Endodermal cell (in vitro differentiated cells): ENCODE measurements at regions not wholly inside any gene's neighbourhood (a gene's known extent, or its start where the extent isn't known, plus 50 kb on each side); places are given as distances from the start of the nearest gene placed in this dataset.
A peak's percentile ranks its signal among the peaks of the same experiment; 100 is the strongest.

Source experiments
- DNase-seq: peaks from one replicate; pipeline ENCODE4 v3.0.0-alpha.2; 2017
- H3K27ac ChIP-seq: 2 replicates; pipeline ENCODE4 v1.5.1; 2013; ENCODE audit warnings: mild to moderate bottlenecking, low read depth, low read length, moderate library complexity
- H3K27me3 ChIP-seq: 2 replicates; pipeline ENCODE4 v1.6.1; 2013; ENCODE audit warnings: mild to moderate bottlenecking, low read length, moderate library complexity; ENCODE audit not compliant: insufficient read depth, control insufficient read depth, poor library complexity, severe bottlenecking
- H3K36me3 ChIP-seq: 2 replicates; pipeline ENCODE4 v1.7.0; 2013; ENCODE audit warnings: mild to moderate bottlenecking, low read length, moderate library complexity; ENCODE audit not compliant: control insufficient read depth, insufficient read depth
- H3K4me1 ChIP-seq: one replicate; pipeline ENCODE4 v1.7.0; 2013; ENCODE audit warnings: low read length; ENCODE audit not compliant: control insufficient read depth, insufficient read depth
- H3K4me3 ChIP-seq: 2 replicates; pipeline ENCODE4 v1.5.1; 2013; ENCODE audit warnings: mild to moderate bottlenecking, low read length, moderate library complexity
- H3K9ac ChIP-seq: 2 replicates; pipeline ENCODE4 v1.6.1; 2013; ENCODE audit warnings: mild to moderate bottlenecking, low read length, moderate library complexity; ENCODE audit not compliant: poor library complexity, severe bottlenecking; ENCODE audit errors: extremely low read depth
- H3K9me3 ChIP-seq: 2 replicates; pipeline ENCODE4 v1.6.1; 2013; ENCODE audit warnings: mild to moderate bottlenecking, low read length, moderate library complexity; ENCODE audit not compliant: control insufficient read depth
- H3K27ac Mint-ChIP-seq: 2 replicates; pipeline ENCODE4 v1.8.0; 2020; ENCODE audit warnings: mixed read lengths
- H3K27me3 Mint-ChIP-seq: 2 replicates; pipeline ENCODE4 v1.8.0; 2021; ENCODE audit warnings: mild to moderate bottlenecking, mixed read lengths; ENCODE audit not compliant: insufficient read depth
- H3K36me3 Mint-ChIP-seq: 2 replicates; pipeline ENCODE4 v1.8.0; 2020; ENCODE audit warnings: low read depth, mixed read lengths
- H3K4me1 Mint-ChIP-seq: 2 replicates; pipeline ENCODE4 v1.8.0; 2020; ENCODE audit warnings: mixed read lengths
- H3K4me3 Mint-ChIP-seq: 2 replicates; pipeline ENCODE4 v1.8.0; 2020; ENCODE audit warnings: mild to moderate bottlenecking, moderate library complexity, mixed read lengths
- H3K9me3 Mint-ChIP-seq: 2 replicates; pipeline ENCODE4 v1.8.0; 2020; ENCODE audit warnings: mild to moderate bottlenecking, mixed read lengths
- WGBS, 2 experiments: methylation state at CpG; one replicate each; pipeline versions ENCODE4 v1.1.5 to v1.1.7; 2013; ENCODE audit warnings: missing lambda C conversion rate in 2 of 2, mixed read lengths in 1 of 2; ENCODE audit not compliant: insufficient coverage in 1 of 2, insufficient read length in 1 of 2; 5-methylcytosine and 5-hydroxymethylcytosine counted together
- TF ChIP-seq, protein P1 (sequence below): fragments of 200-600 bp; sonication (generic); conservative IDR thresholded peaks from 2 replicates; pipeline ENCODE4 v1.5.0; 2021; ENCODE audit warnings: antibody characterized with exemption, mild to moderate bottlenecking

GRCh38 chr17:74012465-74012864, 191.0 kb upstream of the RPL38 start:
- Mint-ChIP-seq H3K36me3 (no peaks in the 10 kb centered on the region), H3K4me3 (no peak overlapping the region), H3K4me1 (peaks cover 38% of the 10 kb centered on the region), H3K9me3 (no peaks in the 10 kb centered on the region), H3K27ac (no peak overlapping the region), H3K27me3 (peaks cover 11% of the 10 kb centered on the region)
- WGBS, 2 experiments: 85 to 94% methylated on average over 3 to 6 of the region's 6 CpGs
- no peaks in the 10 kb centered on the region for H3K27me3 ChIP-seq
- no peak overlapping the region for H3K4me3 ChIP-seq
- H3K36me3 ChIP-seq: no peaks in the 10 kb centered on the region
- no peak overlapping the region for H3K27ac ChIP-seq
- no peaks in the 10 kb centered on the region for H3K4me1 ChIP-seq
- TF ChIP-seq, protein P1, sequence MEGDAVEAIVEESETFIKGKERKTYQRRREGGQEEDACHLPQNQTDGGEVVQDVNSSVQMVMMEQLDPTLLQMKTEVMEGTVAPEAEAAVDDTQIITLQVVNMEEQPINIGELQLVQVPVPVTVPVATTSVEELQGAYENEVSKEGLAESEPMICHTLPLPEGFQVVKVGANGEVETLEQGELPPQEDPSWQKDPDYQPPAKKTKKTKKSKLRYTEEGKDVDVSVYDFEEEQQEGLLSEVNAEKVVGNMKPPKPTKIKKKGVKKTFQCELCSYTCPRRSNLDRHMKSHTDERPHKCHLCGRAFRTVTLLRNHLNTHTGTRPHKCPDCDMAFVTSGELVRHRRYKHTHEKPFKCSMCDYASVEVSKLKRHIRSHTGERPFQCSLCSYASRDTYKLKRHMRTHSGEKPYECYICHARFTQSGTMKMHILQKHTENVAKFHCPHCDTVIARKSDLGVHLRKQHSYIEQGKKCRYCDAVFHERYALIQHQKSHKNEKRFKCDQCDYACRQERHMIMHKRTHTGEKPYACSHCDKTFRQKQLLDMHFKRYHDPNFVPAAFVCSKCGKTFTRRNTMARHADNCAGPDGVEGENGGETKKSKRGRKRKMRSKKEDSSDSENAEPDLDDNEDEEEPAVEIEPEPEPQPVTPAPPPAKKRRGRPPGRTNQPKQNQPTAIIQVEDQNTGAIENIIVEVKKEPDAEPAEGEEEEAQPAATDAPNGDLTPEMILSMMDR: no peak
- no peak for DNase-seq
- H3K9ac ChIP-seq: no peak overlapping the region
- no peaks in the 10 kb centered on the region for H3K9me3 ChIP-seq

DNA sequence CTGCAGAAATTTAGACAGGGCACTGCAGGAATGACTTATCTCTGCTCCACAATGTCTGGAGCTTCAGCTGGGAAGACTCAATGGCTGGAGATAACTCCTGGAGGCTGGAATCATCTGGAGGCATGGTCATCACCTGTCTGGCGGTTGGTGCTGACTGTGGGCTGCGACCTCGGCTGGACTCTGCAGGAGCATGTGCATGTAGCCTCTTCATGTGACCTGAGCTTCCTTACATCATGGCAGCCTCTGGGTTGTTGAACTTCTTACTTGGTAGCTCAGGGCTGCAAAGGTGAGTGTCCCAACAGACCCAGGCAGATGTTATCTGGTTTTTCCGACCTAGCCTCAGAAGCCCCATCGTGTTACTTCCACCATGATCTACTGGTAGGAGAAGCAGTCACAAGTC, 188.2 kb upstream of the RPL38 start:
- peaks cover 25% of the 10 kb centered on the region for H3K4me1 Mint-ChIP-seq
- Histone ChIP-seq H3K27me3 (no peaks in the 10 kb centered on the region), H3K36me3 (no peaks in the 10 kb centered on the region), H3K4me1 (no peaks in the 10 kb centered on the region), H3K9ac (no peak overlapping the region), H3K27ac (no peak overlapping the region), H3K4me3 (no peak overlapping the region), H3K9me3 (no peaks in the 10 kb centered on the region)
- no peaks in the 10 kb centered on the region for H3K36me3 Mint-ChIP-seq
- peaks cover 11% of the 10 kb centered on the region for H3K27me3 Mint-ChIP-seq
- no peaks in the 10 kb centered on the region for H3K9me3 Mint-ChIP-seq
- no peak overlapping the region for H3K4me3 Mint-ChIP-seq
- TF ChIP-seq, protein P1: no peak
- no peak for DNase-seq
- WGBS, 2 experiments: 96 to 100% methylated on average over 5 of the region's 5 CpGs
- H3K27ac Mint-ChIP-seq: no peak overlapping the region

- Mint-ChIP-seq H3K4me1 (peaks cover 18% of the 10 kb centered on the region), H3K4me3 (no peak overlapping the region)
- 92 to 100% methylated on average over 9 to 12 of the region's 12 CpGs for WGBS, 2 experiments
Measured at GRCh38 chr17:74015990-74016389, 187.5 kb upstream of the RPL38 start.

More at GRCh38 chr17:74015990-74016389, 187.5 kb upstream of the RPL38 start:
- no peak for DNase-seq
- Histone ChIP-seq H3K9me3 (no peaks in the 10 kb centered on the region), H3K9ac (no peak overlapping the region), H3K27ac (peak overlapping the region; percentile 65), H3K4me3 (no peak overlapping the region), H3K27me3 (no peaks in the 10 kb centered on the region), H3K36me3 (no peaks in the 10 kb centered on the region), H3K4me1 (no peaks in the 10 kb centered on the region)
- TF ChIP-seq, protein P1: no peak
- Mint-ChIP-seq H3K27me3 (peaks cover 11% of the 10 kb centered on the region), H3K9me3 (no peaks in the 10 kb centered on the region), H3K36me3 (no peaks in the 10 kb centered on the region), H3K27ac (no peak overlapping the region)
